ENCODE measurements at regions not wholly inside any gene's neighbourhood (a gene's known extent, or its start where the extent isn't known, plus 50 kb on each side); places are given as distances from the start of the nearest gene placed in this dataset.
"Not testable (repeated sequence)": the region's sequence is repeated elsewhere in the genome, so short reads cannot be mapped to it uniquely, and the experiment has no call there.

- DNase-seq = no peak
Measured at GRCh38 chr11:39120890-39121289, 2338.6 kb downstream of the LRRC4C start.

- DNase-seq = no peak
Measured at GRCh38 chr11:39113606-39114005, 2345.8 kb downstream of the LRRC4C start.

GRCh38 chr11:39102236-39102635, 2357.2 kb downstream of the LRRC4C start:
- no peak for DNase-seq

GRCh38 chr11:39078465-39078864, 2381.0 kb downstream of the LRRC4C start:
- no peak for DNase-seq

- DNase-seq = no peak
Measured at GRCh38 chr11:39037611-39038010, 2421.8 kb downstream of the LRRC4C start.

- DNase-seq = no peak
Measured at GRCh38 chr11:39036021-39036420, 2423.4 kb downstream of the LRRC4C start.

GRCh38 chr11:39021539-39021938, 2423.5 kb upstream of the RAG2 start:
- no peak for DNase-seq

GRCh38 chr11:39011797-39012196, 2413.8 kb upstream of the RAG2 start:
- DNase-seq = no peak

GRCh38 chr11:38990841-38991240, 2392.8 kb upstream of the RAG2 start:
- no peak for DNase-seq

- DNase-seq = no peak
Measured at GRCh38 chr11:38990139-38990538, 2392.1 kb upstream of the RAG2 start.

- no peak for DNase-seq
Measured at GRCh38 chr11:38988908-38989307, 2390.9 kb upstream of the RAG2 start.

GRCh38 chr11:38972220-38972619, 2374.2 kb upstream of the RAG2 start:
- no peak for DNase-seq

GRCh38 chr11:38971141-38971540, 2373.1 kb upstream of the RAG2 start:
- DNase-seq = no peak

- DNase-seq = no peak
Measured at GRCh38 chr11:38968951-38969350, 2370.9 kb upstream of the RAG2 start.

- no peak for DNase-seq
Measured at GRCh38 chr11:38952698-38953097, 2354.7 kb upstream of the RAG2 start.

- DNase-seq = no peak
Measured at GRCh38 chr11:38950867-38951266, 2352.8 kb upstream of the RAG2 start.

GRCh38 chr11:38948392-38948791, 2350.4 kb upstream of the RAG2 start:
- no peak for DNase-seq

GRCh38 chr11:38937709-38938108, 2339.7 kb upstream of the RAG2 start:
- DNase-seq = no peak

GRCh38 chr11:38935941-38936340, 2337.9 kb upstream of the RAG2 start:
- DNase-seq = no peak

- no peak for DNase-seq
Measured at GRCh38 chr11:38927993-38928392, 2330.0 kb upstream of the RAG2 start.

- DNase-seq = no peak
Measured at GRCh38 chr11:38924644-38925043, 2326.6 kb upstream of the RAG2 start.

- DNase-seq = no peak
Measured at GRCh38 chr11:38900211-38900610, 2302.2 kb upstream of the RAG2 start.

GRCh38 chr11:38894201-38894600, 2296.2 kb upstream of the RAG2 start:
- not testable (repeated sequence) for DNase-seq

- no peak for DNase-seq
Measured at GRCh38 chr11:38884145-38884865, 2286.3 kb upstream of the RAG2 start.

GRCh38 chr11:38867338-38867737, 2269.3 kb upstream of the RAG2 start:
- DNase-seq = no peak
